ENCODE measurements at regions not wholly inside any gene's neighbourhood (a gene's known extent, or its start where the extent isn't known, plus 50 kb on each side); places are given as distances from the start of the nearest gene placed in this dataset.

GRCh38 chr5:30764704-30765103, 428.8 kb upstream of the CDH6 start:
- H3K27me3 ChIP-seq (replicated peaks) = no peaks in the 10 kb centered on the region
- peak overlapping the region; percentile 79 for H3K27ac ChIP-seq
- no peak overlapping the region for H3K4me3 ChIP-seq (ENCODE audit: low read depth, low read length)
- in situ Hi-C loops (cut with HindIII; ENCODE audit: low pct_ligation_motif_present, low sequenced_read_pairs) = no loop called here
- no peak for TF ChIP-seq CTCF (IDR thresholded peaks at IDR 0.05; ENCODE audit: low read depth, low read length, missing control alignments)
- no peak for DNase-seq
- no peaks in the 10 kb centered on the region for H3K36me3 ChIP-seq (replicated peaks)

DNA sequence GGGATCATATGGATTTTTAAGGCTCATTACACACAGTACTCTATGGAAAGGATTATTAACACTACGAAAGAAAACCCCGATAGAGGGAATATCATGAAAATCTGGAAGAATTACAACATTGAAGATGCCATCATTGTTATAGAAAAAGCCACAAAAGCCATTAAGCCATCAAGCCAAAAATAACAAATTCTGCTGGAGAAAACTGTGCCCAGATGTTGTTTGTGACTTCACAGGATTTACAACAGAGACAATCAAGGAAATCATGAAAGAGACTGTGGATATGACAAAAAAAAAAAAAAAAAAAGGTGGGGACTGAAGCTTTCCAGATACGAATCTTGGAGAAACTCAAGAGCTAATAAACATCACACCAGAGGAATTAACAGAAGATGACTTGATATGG, 433.8 kb upstream of the CDH6 start:
- H3K27ac ChIP-seq = no peak overlapping the region
- DNase-seq = no peak
- no peaks in the 10 kb centered on the region for H3K27me3 ChIP-seq (replicated peaks)
- TF ChIP-seq CTCF (IDR thresholded peaks at IDR 0.05; ENCODE audit: low read depth, low read length, missing control alignments) = no peak
- no peaks in the 10 kb centered on the region for H3K36me3 ChIP-seq (replicated peaks)
- H3K4me3 ChIP-seq (ENCODE audit: low read depth, low read length) = no peak overlapping the region
- in situ Hi-C loops (cut with HindIII; ENCODE audit: low pct_ligation_motif_present, low sequenced_read_pairs) = no loop called here

DNA sequence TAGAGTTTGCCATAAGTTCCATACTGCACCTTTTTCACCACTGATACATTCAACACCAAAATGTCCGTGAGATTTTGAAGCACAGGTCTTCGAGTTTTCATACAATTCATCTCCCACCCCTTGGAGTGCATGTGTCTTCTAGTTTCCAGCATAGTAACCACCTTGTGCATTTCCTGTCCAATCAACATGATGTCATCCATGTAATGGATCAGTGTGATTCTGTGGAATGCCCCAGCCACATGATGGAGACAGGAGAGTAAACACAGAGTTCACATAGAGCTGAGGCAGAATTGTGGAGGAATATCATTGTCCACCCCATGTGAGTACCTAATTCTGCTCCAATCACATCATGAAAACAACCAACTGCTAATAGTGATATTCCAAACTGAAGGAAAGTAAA, 441.5 kb upstream of the CDH6 start:
- TF ChIP-seq CTCF (IDR thresholded peaks at IDR 0.05; ENCODE audit: low read depth, low read length, missing control alignments) = no peak
- Histone ChIP-seq H3K27me3 (replicated peaks) (no peaks in the 10 kb centered on the region), H3K36me3 (replicated peaks) (no peaks in the 10 kb centered on the region), H3K27ac (no peak overlapping the region), H3K4me3 (ENCODE audit: low read depth, low read length) (no peak overlapping the region)
- in situ Hi-C loops (cut with HindIII; ENCODE audit: low pct_ligation_motif_present, low sequenced_read_pairs) = no loop called here
- peak; percentile 19 for DNase-seq

DNA sequence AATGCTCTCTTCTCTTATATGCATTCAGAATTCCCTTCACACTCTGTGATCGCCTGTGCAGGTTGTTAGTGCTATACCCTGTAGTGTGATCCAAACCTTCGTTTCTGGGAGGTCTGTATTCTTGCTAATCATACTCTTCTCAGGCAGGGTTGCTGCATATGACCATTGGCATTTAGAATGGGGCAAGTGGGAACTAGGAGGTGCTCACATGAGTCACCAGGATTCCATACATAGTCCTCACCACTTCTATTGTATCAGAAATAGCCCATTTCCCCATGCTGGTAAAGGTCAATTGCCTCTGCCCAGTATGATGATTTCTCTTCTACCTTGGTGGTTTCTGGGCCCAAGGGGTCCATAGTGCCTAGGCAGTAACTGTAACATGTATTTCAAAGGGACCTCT, 443.5 kb upstream of the CDH6 start:
- Histone ChIP-seq H3K4me3 (ENCODE audit: low read depth, low read length) (no peak overlapping the region), H3K27me3 (replicated peaks) (no peaks in the 10 kb centered on the region), H3K27ac (no peak overlapping the region), H3K36me3 (replicated peaks) (no peaks in the 10 kb centered on the region)
- DNase-seq = peak; percentile 48
- in situ Hi-C loops (cut with HindIII; ENCODE audit: low pct_ligation_motif_present, low sequenced_read_pairs) = no loop called here
- TF ChIP-seq CTCF (IDR thresholded peaks at IDR 0.05; ENCODE audit: low read depth, low read length, missing control alignments) = no peak

- H3K27me3 ChIP-seq (replicated peaks) = no peaks in the 10 kb centered on the region
- no peak overlapping the region for H3K4me3 ChIP-seq (ENCODE audit: low read depth, low read length)
- in situ Hi-C loops (cut with HindIII; ENCODE audit: low pct_ligation_motif_present, low sequenced_read_pairs) = no loop called here
- TF ChIP-seq CTCF (IDR thresholded peaks at IDR 0.05; ENCODE audit: low read depth, low read length, missing control alignments) = no peak
- DNase-seq = no peak
- H3K36me3 ChIP-seq (replicated peaks) = no peaks in the 10 kb centered on the region
- H3K27ac ChIP-seq = no peak overlapping the region
Measured at GRCh38 chr5:30747412-30747811, 446.1 kb upstream of the CDH6 start.

DNA sequence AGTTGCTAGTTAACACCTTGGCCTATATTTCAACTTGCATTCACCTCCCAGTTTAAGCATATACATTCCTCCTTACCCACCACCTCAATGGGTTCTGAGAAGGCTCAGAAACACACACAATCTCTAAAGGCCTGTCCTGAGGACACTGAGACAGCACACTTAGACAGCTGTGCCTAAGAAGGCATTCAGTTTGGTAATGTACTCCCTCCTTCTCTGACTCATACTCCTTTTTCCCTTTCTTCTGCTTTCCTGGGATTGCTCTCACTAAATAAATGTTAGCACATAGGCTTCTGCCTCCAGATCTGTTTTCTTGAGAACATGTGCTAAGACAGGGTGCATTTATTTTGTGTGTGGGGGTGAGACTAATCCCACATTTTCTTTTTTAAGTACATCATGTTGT, 456.8 kb upstream of the CDH6 start:
- H3K36me3 ChIP-seq (replicated peaks) = no peaks in the 10 kb centered on the region
- DNase-seq = no peak
- in situ Hi-C loops (cut with HindIII; ENCODE audit: low pct_ligation_motif_present, low sequenced_read_pairs) = no loop called here
- no peak for TF ChIP-seq CTCF (IDR thresholded peaks at IDR 0.05; ENCODE audit: low read depth, low read length, missing control alignments)
- no peaks in the 10 kb centered on the region for H3K27me3 ChIP-seq (replicated peaks)
- H3K4me3 ChIP-seq (ENCODE audit: low read depth, low read length) = no peak overlapping the region
- H3K27ac ChIP-seq = no peak overlapping the region

Measured in brain microvascular endothelial cell (primary cell).